ENCODE measurements at regions not wholly inside any gene's neighbourhood (a gene's known extent, or its start where the extent isn't known, plus 50 kb on each side); places are given as distances from the start of the nearest gene placed in this dataset.

DNA sequence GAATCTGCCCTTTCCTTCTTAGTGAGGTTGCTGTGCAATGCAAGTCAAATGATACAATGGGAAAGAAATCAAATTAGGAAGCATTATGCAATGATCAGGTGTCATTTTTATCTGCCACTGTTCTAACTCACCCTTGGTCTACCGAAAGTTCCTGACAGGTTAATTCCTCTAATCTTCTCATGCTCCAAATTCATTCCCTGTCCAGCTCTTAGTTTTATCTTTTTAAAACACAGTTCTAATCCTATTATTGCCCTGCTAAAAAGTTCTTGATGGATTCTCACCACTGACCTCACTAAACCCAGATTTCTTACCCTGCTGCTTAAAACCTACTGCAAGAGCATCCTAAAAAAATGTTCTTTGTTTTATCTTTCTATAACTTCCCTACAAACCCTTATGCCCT, 1000.9 kb downstream of the CDH18 start:
- H3K9me3 ChIP-seq, result peaks cover 0 to 9% of the 10 kb centered on the region in 2 donors
- no peak overlapping the region for H3K27ac ChIP-seq
- no peaks in the 10 kb centered on the region for H3K27me3 ChIP-seq
- DNase-seq (ENCODE audit: low spot score in 2 of 2), result no peak
- intact Hi-C loops (cut with DNase I; ENCODE audit: low total_unique reads), result no loop called here
- TF ChIP-seq POLR2A (IDR thresholded peaks at IDR 0.05), result no peak
- no peak for TF ChIP-seq POLR2AphosphoS5 (IDR thresholded peaks at IDR 0.05)
- TF ChIP-seq, protein P1, sequence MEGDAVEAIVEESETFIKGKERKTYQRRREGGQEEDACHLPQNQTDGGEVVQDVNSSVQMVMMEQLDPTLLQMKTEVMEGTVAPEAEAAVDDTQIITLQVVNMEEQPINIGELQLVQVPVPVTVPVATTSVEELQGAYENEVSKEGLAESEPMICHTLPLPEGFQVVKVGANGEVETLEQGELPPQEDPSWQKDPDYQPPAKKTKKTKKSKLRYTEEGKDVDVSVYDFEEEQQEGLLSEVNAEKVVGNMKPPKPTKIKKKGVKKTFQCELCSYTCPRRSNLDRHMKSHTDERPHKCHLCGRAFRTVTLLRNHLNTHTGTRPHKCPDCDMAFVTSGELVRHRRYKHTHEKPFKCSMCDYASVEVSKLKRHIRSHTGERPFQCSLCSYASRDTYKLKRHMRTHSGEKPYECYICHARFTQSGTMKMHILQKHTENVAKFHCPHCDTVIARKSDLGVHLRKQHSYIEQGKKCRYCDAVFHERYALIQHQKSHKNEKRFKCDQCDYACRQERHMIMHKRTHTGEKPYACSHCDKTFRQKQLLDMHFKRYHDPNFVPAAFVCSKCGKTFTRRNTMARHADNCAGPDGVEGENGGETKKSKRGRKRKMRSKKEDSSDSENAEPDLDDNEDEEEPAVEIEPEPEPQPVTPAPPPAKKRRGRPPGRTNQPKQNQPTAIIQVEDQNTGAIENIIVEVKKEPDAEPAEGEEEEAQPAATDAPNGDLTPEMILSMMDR (IDR thresholded peaks at IDR 0.05), result no peak
- no peak overlapping the region for H3K4me3 ChIP-seq
- no peaks in the 10 kb centered on the region for H3K36me3 ChIP-seq
- H3K4me1 ChIP-seq, result no peaks in the 10 kb centered on the region

DNA sequence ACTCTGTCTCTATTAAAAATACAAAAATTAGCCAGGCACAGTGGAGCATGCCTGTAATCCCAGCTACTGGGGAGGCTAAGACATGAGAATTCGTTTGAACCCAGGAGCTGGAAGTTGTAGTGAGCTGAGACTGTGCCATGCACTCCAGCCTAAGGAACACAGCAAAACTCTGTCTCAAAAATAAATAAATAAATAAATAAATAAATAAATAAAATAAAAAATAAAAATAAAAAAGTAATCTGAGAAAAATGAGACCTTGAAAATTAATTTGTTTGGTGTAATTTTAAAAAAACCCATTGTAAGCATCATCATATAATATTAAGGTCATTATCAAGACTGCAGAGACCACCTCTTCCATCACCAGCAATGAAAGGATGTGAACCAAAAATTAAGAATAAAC, 997.1 kb downstream of the CDH18 start:
- Histone ChIP-seq H3K4me1 (no peaks in the 10 kb centered on the region), H3K4me3 (no peak overlapping the region), H3K27me3 (no peaks in the 10 kb centered on the region), H3K9me3 (no peaks in the 10 kb centered on the region), H3K36me3 (no peaks in the 10 kb centered on the region), H3K27ac (no peak overlapping the region)
- DNase-seq (ENCODE audit: low spot score in 2 of 2), result no peak
- TF ChIP-seq POLR2AphosphoS5 (IDR thresholded peaks at IDR 0.05), result no peak
- no peak for TF ChIP-seq POLR2A (IDR thresholded peaks at IDR 0.05)
- TF ChIP-seq, protein P1 (IDR thresholded peaks at IDR 0.05), result no peak
- intact Hi-C loops (cut with DNase I; ENCODE audit: low total_unique reads), result no loop called here

- DNase-seq (ENCODE audit: low spot score in 2 of 2), result no peak
- Histone ChIP-seq H3K4me3 (no peak overlapping the region), H3K4me1 (no peaks in the 10 kb centered on the region), H3K27ac (no peak overlapping the region), H3K27me3 (no peaks in the 10 kb centered on the region), H3K9me3 (no peaks in the 10 kb centered on the region), H3K36me3 (no peaks in the 10 kb centered on the region)
- TF ChIP-seq, protein P1 (IDR thresholded peaks at IDR 0.05), result no peak
- TF ChIP-seq POLR2AphosphoS5 (IDR thresholded peaks at IDR 0.05) (no peak), POLR2A (IDR thresholded peaks at IDR 0.05) (no peak)
- intact Hi-C loops (cut with DNase I; ENCODE audit: low total_unique reads), result no loop called here
These were observed 995.7 kb downstream of the CDH18 start for GRCh38 chr5:18992264-18992663.

DNA sequence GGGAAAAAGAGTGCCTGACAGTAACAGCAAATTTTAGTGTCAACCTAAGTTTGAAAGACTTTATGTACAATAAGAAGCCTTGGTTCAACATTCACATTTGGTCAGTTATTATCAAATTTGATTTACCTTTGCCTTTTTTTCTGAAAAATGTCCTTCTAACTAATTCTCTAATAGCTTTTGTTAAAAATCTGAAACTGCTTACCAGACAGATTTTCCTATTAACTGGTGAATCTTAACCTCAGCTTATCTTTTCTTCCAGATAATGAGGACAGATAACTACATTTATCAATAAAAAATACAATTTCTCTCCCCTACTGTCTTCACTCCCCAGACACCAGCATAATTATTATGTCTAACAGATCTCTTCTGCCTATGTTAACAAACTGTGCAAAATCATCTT, 988.5 kb downstream of the CDH18 start:
- no peak overlapping the region for H3K4me3 ChIP-seq
- H3K4me1 ChIP-seq, result no peaks in the 10 kb centered on the region
- DNase-seq (ENCODE audit: low spot score in 2 of 2), result no peak

DNA sequence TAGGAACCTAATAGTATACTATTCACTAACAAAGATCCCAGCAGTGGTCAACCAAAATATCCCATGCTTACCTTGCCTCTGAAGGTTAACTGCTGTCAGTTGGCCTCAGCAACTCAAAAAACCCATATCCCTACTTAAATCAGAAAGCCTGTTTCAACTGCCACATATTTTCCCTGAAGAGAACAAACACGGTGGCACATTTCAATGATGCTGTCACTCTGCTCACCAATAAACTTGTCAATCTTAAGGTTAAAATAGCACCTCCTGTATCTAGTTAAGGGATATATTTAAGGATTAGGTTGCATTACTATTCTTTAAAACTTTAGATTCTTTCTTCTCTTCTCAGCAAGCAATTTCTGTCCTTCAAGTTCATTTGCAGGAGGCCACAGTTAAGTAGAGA, 986.9 kb downstream of the CDH18 start:
- TF ChIP-seq, protein P1 (IDR thresholded peaks at IDR 0.05), result no peak
- TF ChIP-seq POLR2A (IDR thresholded peaks at IDR 0.05), result no peak
- TF ChIP-seq POLR2AphosphoS5 (IDR thresholded peaks at IDR 0.05), result no peak
- Histone ChIP-seq H3K27me3 (no peaks in the 10 kb centered on the region), H3K27ac (no peak overlapping the region), H3K9me3 (no peaks in the 10 kb centered on the region), H3K4me3 (no peak overlapping the region), H3K36me3 (no peaks in the 10 kb centered on the region), H3K4me1 (no peaks in the 10 kb centered on the region)
- intact Hi-C loops (cut with DNase I; ENCODE audit: low total_unique reads), result no loop called here
- no peak for DNase-seq (ENCODE audit: low spot score in 2 of 2)

More for the DNA sequence above, 988.5 kb downstream of the CDH18 start:
- H3K27ac ChIP-seq, result no peak overlapping the region
- H3K36me3 ChIP-seq, result no peaks in the 10 kb centered on the region
- no peaks in the 10 kb centered on the region for H3K27me3 ChIP-seq
- TF ChIP-seq, protein P1 (IDR thresholded peaks at IDR 0.05), result no peak
- TF ChIP-seq POLR2AphosphoS5 (IDR thresholded peaks at IDR 0.05), result no peak
- no peaks in the 10 kb centered on the region for H3K9me3 ChIP-seq
- intact Hi-C loops (cut with DNase I; ENCODE audit: low total_unique reads), result no loop called here

All from breast epithelium (tissue), 4 donors.